ENCODE measurements at regions not wholly inside any gene's neighbourhood (a gene's known extent, or its start where the extent isn't known, plus 50 kb on each side); places are given as distances from the start of the nearest gene placed in this dataset.

DNA sequence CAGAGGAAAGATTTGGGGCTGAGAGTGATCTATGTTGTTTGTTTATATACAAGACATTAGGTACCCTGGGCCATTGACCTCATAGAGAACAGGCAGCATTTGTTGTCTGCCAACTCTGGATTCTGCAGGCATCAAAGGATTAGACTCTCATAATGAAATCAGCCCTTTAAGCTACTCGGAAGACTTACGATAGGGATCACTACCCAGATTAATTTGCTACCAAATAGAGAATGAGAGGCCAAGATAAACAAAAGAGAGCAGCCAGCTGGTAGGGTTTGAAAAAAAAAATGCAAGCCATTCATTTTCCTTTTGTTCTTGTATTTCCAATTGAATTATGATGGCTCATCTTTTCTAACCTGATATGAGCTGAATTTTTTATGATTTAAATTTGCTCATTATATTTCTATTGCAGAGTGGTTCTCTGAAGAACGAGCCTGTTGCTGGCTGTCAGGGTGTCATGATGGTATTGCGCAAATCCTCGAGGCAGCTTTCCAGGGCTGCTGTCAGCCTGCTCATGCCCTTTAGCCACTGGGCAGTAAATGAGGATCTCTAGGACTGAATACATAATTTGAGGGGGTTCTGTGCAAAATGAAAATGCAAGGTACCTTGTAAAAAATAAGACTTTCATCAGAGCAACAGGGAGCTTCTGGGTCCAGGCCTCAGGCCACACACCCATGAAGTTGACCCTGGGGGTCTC is 116.4 kb upstream of the KCNJ15 start:
- no peak overlapping the region for H3K27ac ChIP-seq (ENCODE audit: low read length)
- no peaks in the 10 kb centered on the region for H3K9me3 ChIP-seq (ENCODE audit: control insufficient read depth, insufficient read depth, low read depth, low read length)
- H3K4me3 ChIP-seq (ENCODE audit: low read depth in 2 of 2, low read length in 2 of 2), result no peak overlapping the region
- H3K4me1 ChIP-seq (ENCODE audit: control insufficient read depth, insufficient read depth, low read length), result no peaks in the 10 kb centered on the region
- intact Hi-C loops (cut with micrococcal nuclease; ENCODE audit: unreplicated experiment), result no loop called here
- POLR2A ChIA-PET, result no interaction called here
- no peaks in the 10 kb centered on the region for H3K36me3 ChIP-seq (ENCODE audit: control insufficient read depth, insufficient read depth, low read length)
- TF ChIP-seq REST (IDR thresholded peaks at IDR 0.05; ENCODE audit: insufficient read depth in 1 of 2, low read depth in 2 of 2, low read length in 1 of 2) (no peak), SIN3A (IDR thresholded peaks at IDR 0.05; ENCODE audit: borderline replicate concordance, insufficient read depth, low read depth, low read length) (no peak)
- ATAC-seq, result no peak
- no TSS peak for BruUV-seq (replicated peaks)
- no peak for DNase-seq (ENCODE audit: low read depth, low spot score)
- CTCF ChIA-PET, result no interaction called here
- no peaks in the 10 kb centered on the region for H3K27me3 ChIP-seq (ENCODE audit: control insufficient read depth, insufficient read depth, low read length)
- in situ Hi-C loops (cut with HindIII; ENCODE audit: low pct_unique_long_range_greater_than_20kb, low sequenced_read_pairs), result no loop called here

GRCh38 chr21:38142224-38142623 is 114.6 kb upstream of the KCNJ15 start:
- TF ChIP-seq, protein P1, sequence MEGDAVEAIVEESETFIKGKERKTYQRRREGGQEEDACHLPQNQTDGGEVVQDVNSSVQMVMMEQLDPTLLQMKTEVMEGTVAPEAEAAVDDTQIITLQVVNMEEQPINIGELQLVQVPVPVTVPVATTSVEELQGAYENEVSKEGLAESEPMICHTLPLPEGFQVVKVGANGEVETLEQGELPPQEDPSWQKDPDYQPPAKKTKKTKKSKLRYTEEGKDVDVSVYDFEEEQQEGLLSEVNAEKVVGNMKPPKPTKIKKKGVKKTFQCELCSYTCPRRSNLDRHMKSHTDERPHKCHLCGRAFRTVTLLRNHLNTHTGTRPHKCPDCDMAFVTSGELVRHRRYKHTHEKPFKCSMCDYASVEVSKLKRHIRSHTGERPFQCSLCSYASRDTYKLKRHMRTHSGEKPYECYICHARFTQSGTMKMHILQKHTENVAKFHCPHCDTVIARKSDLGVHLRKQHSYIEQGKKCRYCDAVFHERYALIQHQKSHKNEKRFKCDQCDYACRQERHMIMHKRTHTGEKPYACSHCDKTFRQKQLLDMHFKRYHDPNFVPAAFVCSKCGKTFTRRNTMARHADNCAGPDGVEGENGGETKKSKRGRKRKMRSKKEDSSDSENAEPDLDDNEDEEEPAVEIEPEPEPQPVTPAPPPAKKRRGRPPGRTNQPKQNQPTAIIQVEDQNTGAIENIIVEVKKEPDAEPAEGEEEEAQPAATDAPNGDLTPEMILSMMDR (IDR thresholded peaks at IDR 0.05), result no peak
- no peak for TF ChIP-seq POLR2AphosphoS5 (IDR thresholded peaks at IDR 0.05; ENCODE audit: low read depth, low read length)
- TF ChIP-seq SIN3A (IDR thresholded peaks at IDR 0.05; ENCODE audit: borderline replicate concordance, insufficient read depth, low read depth, low read length), result no peak
- TF ChIP-seq REST (IDR thresholded peaks at IDR 0.05; ENCODE audit: insufficient read depth in 1 of 2, low read depth in 2 of 2, low read length in 1 of 2), result no peak
- no peak for TF ChIP-seq TCF7L2 (IDR thresholded peaks at IDR 0.05; ENCODE audit: low read depth, low read length)
- intact Hi-C loops (cut with micrococcal nuclease; ENCODE audit: unreplicated experiment), result no loop called here
- ChIA-PET CTCF (no interaction called here), POLR2A (no interaction called here)
- Histone ChIP-seq H3K4me1 (ENCODE audit: control insufficient read depth, insufficient read depth, low read length) (no peaks in the 10 kb centered on the region), H3K9me3 (ENCODE audit: control insufficient read depth, insufficient read depth, low read depth, low read length) (no peaks in the 10 kb centered on the region), H3K27ac (ENCODE audit: low read length) (no peak overlapping the region), H3K4me3 (ENCODE audit: low read depth in 2 of 2, low read length in 2 of 2) (no peak overlapping the region), H3K27me3 (ENCODE audit: control insufficient read depth, insufficient read depth, low read length) (no peaks in the 10 kb centered on the region), H3K36me3 (ENCODE audit: control insufficient read depth, insufficient read depth, low read length) (no peaks in the 10 kb centered on the region)
- DNase-seq (ENCODE audit: low read depth, low spot score) (no peak), ATAC-seq (no peak)
- in situ Hi-C loops (cut with HindIII; ENCODE audit: low pct_unique_long_range_greater_than_20kb, low sequenced_read_pairs), result no loop called here
- no TSS peak for BruUV-seq (replicated peaks)
